IPS-20b (cell line): ENCODE measurements at regions not wholly inside any gene's neighbourhood (a gene's known extent, or its start where the extent isn't known, plus 50 kb on each side); places are given as distances from the start of the nearest gene placed in this dataset.

Source experiments
- H3K27ac ChIP-seq: one replicate; pipeline ENCODE4 v1.5.1; 2013; ENCODE audit warnings: low read length
- H3K27me3 ChIP-seq: 2 replicates; pipeline ENCODE4 v1.6.1; 2013; ENCODE audit warnings: mild to moderate bottlenecking, low read length, inconsistent platforms; ENCODE audit not compliant: insufficient read depth
- H3K36me3 ChIP-seq: 2 replicates; pipeline ENCODE4 v1.6.1; 2013; ENCODE audit warnings: low read depth, mild to moderate bottlenecking, inconsistent platforms, low read length, moderate library complexity; ENCODE audit not compliant: insufficient read depth
- H3K4me1 ChIP-seq: 2 replicates; pipeline ENCODE4 v1.6.1; 2013; ENCODE audit warnings: mild to moderate bottlenecking, control low read depth, inconsistent platforms, low read length, moderate library complexity; ENCODE audit not compliant: insufficient read depth
- H3K4me3 ChIP-seq: 2 replicates; pipeline ENCODE4 v1.5.1; 2013; ENCODE audit warnings: mild to moderate bottlenecking, low read length, inconsistent platforms
- H3K9ac ChIP-seq: 2 replicates; pipeline ENCODE4 v1.6.1; 2013; ENCODE audit warnings: low read depth, mild to moderate bottlenecking, inconsistent platforms, low read length, moderate library complexity
- H3K9me3 ChIP-seq: 2 replicates; pipeline ENCODE4 v1.6.1; 2013; ENCODE audit warnings: mild to moderate bottlenecking, low read depth, low read length, inconsistent platforms; ENCODE audit not compliant: insufficient read depth

- Histone ChIP-seq H3K4me3 (peak overlapping the region; percentile 4), H3K4me1 (peaks cover 12% of the 10 kb centered on the region; the same call in 1 of the 2 replicates), H3K27me3 (no peaks in the 10 kb centered on the region), H3K9me3 (no peaks in the 10 kb centered on the region; the same call in 1 of the 2 replicates), H3K27ac (peak overlapping the region; percentile 72), H3K9ac (peak overlapping the region; percentile 24; the same call in 1 of the 2 replicates), H3K36me3 (no peaks in the 10 kb centered on the region)
These were observed 556.1 kb downstream of the SPRY1 start for GRCh38 chr4:123952530-123953274.

GRCh38 chr4:123953566-123953965, 557.0 kb downstream of the SPRY1 start:
- H3K4me1 ChIP-seq = peaks cover 12% of the 10 kb centered on the region; the same call in 1 of the 2 replicates
- peak overlapping the region; percentile 24; the same call in 1 of the 2 replicates for H3K9ac ChIP-seq
- peak overlapping the region; percentile 72 for H3K27ac ChIP-seq
- no peaks in the 10 kb centered on the region for H3K27me3 ChIP-seq
- no peaks in the 10 kb centered on the region for H3K36me3 ChIP-seq
- H3K9me3 ChIP-seq = no peaks in the 10 kb centered on the region; the same call in 1 of the 2 replicates
- no peak overlapping the region for H3K4me3 ChIP-seq

- no peaks in the 10 kb centered on the region; the same call in 1 of the 2 replicates for H3K9me3 ChIP-seq
- H3K4me3 ChIP-seq = no peak overlapping the region
- H3K4me1 ChIP-seq = peaks cover 12% of the 10 kb centered on the region; the same call in 1 of the 2 replicates
- no peak overlapping the region for H3K9ac ChIP-seq
- H3K27ac ChIP-seq = no peak overlapping the region
- no peaks in the 10 kb centered on the region for H3K27me3 ChIP-seq
- H3K36me3 ChIP-seq = no peaks in the 10 kb centered on the region
These were observed 557.6 kb downstream of the SPRY1 start for GRCh38 chr4:123954220-123954619.

- Histone ChIP-seq H3K4me3 (no peak overlapping the region), H3K4me1 (peaks cover 12% of the 10 kb centered on the region; the same call in 1 of the 2 replicates), H3K9me3 (no peaks in the 10 kb centered on the region; the same call in 1 of the 2 replicates), H3K27ac (no peak overlapping the region), H3K36me3 (no peaks in the 10 kb centered on the region), H3K27me3 (no peaks in the 10 kb centered on the region), H3K9ac (no peak overlapping the region)
These were observed 558.7 kb downstream of the SPRY1 start for GRCh38 chr4:123955167-123955800.

- H3K36me3 ChIP-seq = no peaks in the 10 kb centered on the region
- peaks cover 12% of the 10 kb centered on the region; the same call in 1 of the 2 replicates for H3K4me1 ChIP-seq
- H3K27me3 ChIP-seq = no peaks in the 10 kb centered on the region
- no peak overlapping the region for H3K4me3 ChIP-seq
- no peaks in the 10 kb centered on the region; the same call in 1 of the 2 replicates for H3K9me3 ChIP-seq
- H3K9ac ChIP-seq = no peak overlapping the region
- H3K27ac ChIP-seq = no peak overlapping the region
These were observed 559.6 kb downstream of the SPRY1 start for GRCh38 chr4:123956204-123956603.

- no peak overlapping the region for H3K4me3 ChIP-seq
- H3K36me3 ChIP-seq = no peaks in the 10 kb centered on the region
- H3K9me3 ChIP-seq = peaks cover 4% of the 10 kb centered on the region; the same call in 1 of the 2 replicates
- H3K27me3 ChIP-seq = no peaks in the 10 kb centered on the region
- no peak overlapping the region for H3K27ac ChIP-seq
- no peaks in the 10 kb centered on the region for H3K4me1 ChIP-seq
- no peak overlapping the region for H3K9ac ChIP-seq
These were observed 570.6 kb downstream of the SPRY1 start for GRCh38 chr4:123966990-123967769.

GRCh38 chr4:123972031-123972430, 575.4 kb downstream of the SPRY1 start:
- Histone ChIP-seq H3K36me3 (no peaks in the 10 kb centered on the region), H3K4me3 (no peak overlapping the region), H3K27ac (no peak overlapping the region), H3K27me3 (no peaks in the 10 kb centered on the region), H3K4me1 (peaks cover 26% of the 10 kb centered on the region), H3K9me3 (peaks cover 26% of the 10 kb centered on the region), H3K9ac (no peak overlapping the region)

- Histone ChIP-seq H3K9me3 (peaks cover 36% of the 10 kb centered on the region), H3K4me1 (peaks cover 36% of the 10 kb centered on the region), H3K27ac (no peak overlapping the region), H3K27me3 (no peaks in the 10 kb centered on the region), H3K36me3 (no peaks in the 10 kb centered on the region; the same call in 1 of the 2 replicates), H3K4me3 (0 out of 2 replicates have a peak overlapping the region, but pooled peaks have one; percentile 7), H3K9ac (no peak overlapping the region)
These were observed 578.0 kb downstream of the SPRY1 start for GRCh38 chr4:123974386-123975149.

GRCh38 chr4:123976285-123976684, 579.7 kb downstream of the SPRY1 start:
- no peaks in the 10 kb centered on the region for H3K27me3 ChIP-seq
- peaks cover 36% of the 10 kb centered on the region for H3K9me3 ChIP-seq
- H3K4me1 ChIP-seq = peaks cover 36% of the 10 kb centered on the region
- no peaks in the 10 kb centered on the region; the same call in 1 of the 2 replicates for H3K36me3 ChIP-seq
- H3K4me3 ChIP-seq = peak overlapping the region; percentile 3; the same call in 1 of the 2 replicates
- H3K9ac ChIP-seq = peak overlapping the region; percentile 22; the same call in 1 of the 2 replicates
- H3K27ac ChIP-seq = peak overlapping the region; percentile 52

- Histone ChIP-seq H3K4me3 (no peak overlapping the region; the same call in 1 of the 2 replicates), H3K36me3 (no peaks in the 10 kb centered on the region; the same call in 1 of the 2 replicates), H3K27me3 (no peaks in the 10 kb centered on the region), H3K27ac (peak overlapping the region; percentile 52), H3K9ac (peak overlapping the region; percentile 22; the same call in 1 of the 2 replicates), H3K4me1 (peaks cover 36% of the 10 kb centered on the region), H3K9me3 (peaks cover 35% of the 10 kb centered on the region)
These were observed 580.2 kb downstream of the SPRY1 start for GRCh38 chr4:123976819-123977218.
